GM12878 (cell line): ENCODE measurements at regions not wholly inside any gene's neighbourhood (a gene's known extent, or its start where the extent isn't known, plus 50 kb on each side); places are given as distances from the start of the nearest gene placed in this dataset.

Source experiments
- ATAC-seq: fragments of 200-7000 bp; cut with Tn5 transposase; 3 replicates; pipeline ENCODE4 v1.9.1; 2020; ENCODE audit warnings: mild to moderate bottlenecking, moderate library complexity
- BruUV-seq: library from RNA; stranded (reverse); fragments of 400-500 nt; replicated peaks from 2 replicates; lab custom pipeline; 2021; lab: Mats Ljungman, UMichigan
- CTCF ChIA-PET: fragments of 300-600 bp; sonication (Branson Sonifier 250); formaldehyde crosslinking; extraction: SDS; loops from one replicate; lab custom pipeline; 2021; ENCODE audit warnings: inconsistent platforms; lab: Yijun Ruan, JAX
- POLR2A ChIA-PET: fragments of 350-600 bp; formaldehyde crosslinking; extraction: SDS; loops from one replicate; lab custom pipeline; 2021; ENCODE audit warnings: inconsistent platforms; lab: Charles Lee
- RAD21 ChIA-PET: fragments of 300-600 bp; sonication (Branson Sonifier 250); formaldehyde crosslinking; loops from one replicate; lab custom pipeline; 2023; ENCODE audit warnings: antibody characterized with exemption; ENCODE audit not compliant: unreplicated experiment; lab: Charles Lee
- SMC1A ChIA-PET: fragments of 300-600 bp; sonication (Branson Sonifier 250); formaldehyde crosslinking; loops from one replicate; lab custom pipeline; 2023; ENCODE audit not compliant: unreplicated experiment, uncharacterized antibody; lab: Charles Lee
- DNase-seq: peaks from one replicate; pipeline ENCODE4 v3.0.0-alpha.2; 2011; ENCODE audit warnings: low read depth, low spot score
- FAIRE-seq: peaks from 3 replicates; lab custom pipeline; 2011; peaks lifted over from hg19 to GRCh38; lab: Jason Lieb, UNC
- H2AFZ ChIP-seq: 2 replicates; pipeline ENCODE4 v1.6.0; 2011; ENCODE audit warnings: low read depth, low read length, control low read depth; ENCODE audit not compliant: control insufficient read depth
- H3K27ac ChIP-seq: 2 replicates; pipeline ENCODE4 v1.5.1; 2011; ENCODE audit warnings: control low read depth; ENCODE audit not compliant: control insufficient read depth, insufficient read depth
- H3K27me3 ChIP-seq, 2 experiments: replicated peaks in 1 of 2; 2 replicates each; pipeline versions ENCODE4 v1.6.0 to v1.6.1; 2011; ENCODE audit warnings: low read length in 1 of 2; ENCODE audit not compliant: control insufficient read depth in 2 of 2, insufficient read depth in 2 of 2
- H3K36me3 ChIP-seq, 2 experiments: 2 replicates each; pipeline ENCODE4 v1.5.1; 2011; ENCODE audit warnings: low read length in 1 of 2; ENCODE audit not compliant: control insufficient read depth in 2 of 2, insufficient read depth in 2 of 2
- H3K4me1 ChIP-seq: 2 replicates; pipeline ENCODE4 v1.6.1; 2011; ENCODE audit warnings: mild to moderate bottlenecking, low read length, moderate library complexity, mixed read lengths; ENCODE audit not compliant: control insufficient read depth, insufficient read depth
- H3K4me2 ChIP-seq: 2 replicates; pipeline ENCODE4 v1.6.0; 2011; ENCODE audit warnings: control low read depth; ENCODE audit not compliant: control insufficient read depth, insufficient read depth
- H3K4me3 ChIP-seq: fragments of 200-600 bp; sonication (generic); 2 replicates; pipeline ENCODE4 v1.5.1; 2016
- H3K79me2 ChIP-seq: 2 replicates; pipeline ENCODE4 v1.6.0; 2011; ENCODE audit warnings: low read length; ENCODE audit not compliant: control insufficient read depth, insufficient read depth
- H3K9ac ChIP-seq: 2 replicates; pipeline ENCODE4 v1.8.0; 2011; ENCODE audit warnings: low read length, control low read depth, mixed read lengths; ENCODE audit not compliant: control insufficient read depth, insufficient read depth
- H3K9me3 ChIP-seq: replicated peaks from 3 replicates; pipeline ENCODE4 v1.5.1; 2011; ENCODE audit warnings: mild to moderate bottlenecking, low read length; ENCODE audit not compliant: control insufficient read depth, insufficient read depth
- H4K20me1 ChIP-seq: 2 replicates; pipeline ENCODE4 v1.6.0; 2011; ENCODE audit not compliant: control insufficient read depth, insufficient read depth
- ASH2L ChIP-seq: fragments of 300-600, 200-600 bp; sonication (generic); IDR thresholded peaks from 2 replicates; pipeline ENCODE4 v1.6.1; 2017; ENCODE audit warnings: low read depth, mild to moderate bottlenecking, borderline replicate concordance
- BHLHE40 ChIP-seq, 2 experiments: fragments of 450-650 bp in 1 of 2; IDR thresholded peaks; 2 replicates each; pipeline ENCODE4 v1.6.1; 2011 to 2017; ENCODE audit warnings: low read depth in 2 of 2, borderline replicate concordance in 1 of 2, improper control_type of control experiment in 1 of 2, low read length in 1 of 2, mild to moderate bottlenecking in 1 of 2
- CBFB ChIP-seq: IDR thresholded peaks from 2 replicates; pipeline ENCODE4 v1.6.1; 2016; ENCODE audit warnings: antibody characterized with exemption, low read depth
- CBX3 ChIP-seq: fragments of 200-600 bp; sonication (generic); IDR thresholded peaks from 2 replicates; pipeline ENCODE4 v1.6.1; 2016; ENCODE audit warnings: low read depth, borderline replicate concordance
- HDAC2 ChIP-seq: fragments of 200-600 bp; sonication (generic); IDR thresholded peaks from 2 replicates; pipeline ENCODE4 v1.6.1; 2017
- POLR2AphosphoS2 ChIP-seq: IDR thresholded peaks from 2 replicates; pipeline ENCODE4 v1.6.1; 2011; ENCODE audit warnings: low read depth, mild to moderate bottlenecking, low read length, improper control_type of control experiment, moderate library complexity
- RFX5 ChIP-seq: IDR thresholded peaks from 2 replicates; pipeline ENCODE4 v1.6.1; 2011; ENCODE audit warnings: low read depth, low read length, improper control_type of control experiment
- SMAD1 ChIP-seq: fragments of 450-650 bp; IDR thresholded peaks from 2 replicates; pipeline ENCODE4 v1.6.1; 2018; ENCODE audit warnings: mild to moderate bottlenecking, low read depth; ENCODE audit not compliant: partially characterized antibody
- SRF ChIP-seq, 2 experiments: IDR thresholded peaks; 2 replicates each; pipeline ENCODE4 v1.6.1; 2011; ENCODE audit warnings: low read depth in 2 of 2, low read length in 2 of 2, mild to moderate bottlenecking in 1 of 2, moderate library complexity in 1 of 2
- TBL1XR1 ChIP-seq: IDR thresholded peaks from 2 replicates; pipeline ENCODE4 v1.6.1; 2012; ENCODE audit warnings: low read depth, low read length, improper control_type of control experiment
- ZBED1 ChIP-seq: IDR thresholded peaks from 2 replicates; pipeline ENCODE4 v1.6.1; 2016; ENCODE audit warnings: borderline replicate concordance
- ZNF217 ChIP-seq: fragments of 450-650 bp; IDR thresholded peaks from 2 replicates; pipeline ENCODE4 v1.6.1; 2017; ENCODE audit warnings: antibody characterized with exemption, mild to moderate bottlenecking
- ZNF24 ChIP-seq: fragments of 450-650 bp; IDR thresholded peaks from 2 replicates; pipeline ENCODE4 v1.6.1; 2017; ENCODE audit warnings: antibody characterized with exemption, mild to moderate bottlenecking
- ZNF384 ChIP-seq: IDR thresholded peaks from 2 replicates; pipeline ENCODE4 v1.6.1; 2012; ENCODE audit warnings: low read depth, mild to moderate bottlenecking, low read length, improper control_type of control experiment, borderline replicate concordance
- ZSCAN29 ChIP-seq: fragments of 450-650 bp; IDR thresholded peaks from 2 replicates; pipeline ENCODE4 v1.6.1; 2017; ENCODE audit warnings: mild to moderate bottlenecking, moderate library complexity
- WGBS: methylation state at CpG from one replicate; pipeline ENCODE4 v1.1.6; 2016; ENCODE audit warnings: low lambda C conversion rate; ENCODE audit not compliant: insufficient replicate concordance, insufficient coverage; ENCODE audit errors: missing lambda C conversion rate; 5-methylcytosine and 5-hydroxymethylcytosine counted together
- in situ Hi-C: fragments of 300-500 bp; cut with MboI; formaldehyde crosslinking; loops from 9 replicates; pipeline ENCODE4 v1.14.3; 2018; ENCODE audit warnings: mixed read lengths
- intact Hi-C: fragments of 100-400 bp; cut with micrococcal nuclease; formaldehyde crosslinking; loops from one replicate; pipeline ENCODE4 v1.14.2; 2022; ENCODE audit not compliant: unreplicated experiment
- TF ChIP-seq, protein P1 (sequence below): IDR thresholded peaks from 2 replicates; pipeline ENCODE4 v1.6.1; 2012; ENCODE audit warnings: low read length, inconsistent platforms
- TF ChIP-seq, protein P2 (sequence below): IDR thresholded peaks from 2 replicates; pipeline ENCODE4 v1.6.1; 2011; ENCODE audit warnings: mild to moderate bottlenecking, low read depth, low read length, moderate library complexity; ENCODE audit not compliant: insufficient replicate concordance
- TF ChIP-seq, protein P3 (sequence below): IDR thresholded peaks from 2 replicates; pipeline ENCODE4 v1.6.1; 2012; ENCODE audit warnings: mild to moderate bottlenecking, low read depth, low read length
- TF ChIP-seq, protein P4 (sequence below): fragments of 450-650 bp; IDR thresholded peaks from 2 replicates; pipeline ENCODE4 v1.6.1; 2017; ENCODE audit warnings: mild to moderate bottlenecking, low read depth, inconsistent platforms; ENCODE audit not compliant: poor library complexity, severe bottlenecking

GRCh38 chrX:44072631-44073030 is 99.4 kb upstream of the NDP start:
- ATAC-seq, result no peak
- no peak for FAIRE-seq
- no peak for DNase-seq
- no peaks in the 10 kb centered on the region for H4K20me1 ChIP-seq
- BruUV-seq, result no TSS peak
- H3K79me2 ChIP-seq, result no peaks in the 10 kb centered on the region
- H3K4me1 ChIP-seq, result no peaks in the 10 kb centered on the region
- no peaks in the 10 kb centered on the region for H3K36me3 ChIP-seq
- CTCF ChIA-PET, result no interaction called here
- H3K27me3 ChIP-seq, result no peaks in the 10 kb centered on the region
- RAD21 ChIA-PET, result no interaction called here
- POLR2A ChIA-PET, result no interaction called here
- H3K4me2 ChIP-seq, result no peak overlapping the region
- in situ Hi-C loops, result no loop called here
- H2AFZ ChIP-seq, result no peak overlapping the region
- H3K27ac ChIP-seq, result no peak overlapping the region
- intact Hi-C loops, result no loop called here
- H3K9ac ChIP-seq, result no peak overlapping the region
- SMC1A ChIA-PET, result no interaction called here
- WGBS, result 17% methylated on average over 1 of the region's 1 CpG
- H3K9me3 ChIP-seq, result no peaks in the 10 kb centered on the region
- no peak overlapping the region for H3K4me3 ChIP-seq
- TF ChIP-seq POLR2AphosphoS2 (no peak), ZBED1 (no peak), ASH2L (no peak), ZNF384 (no peak), CBFB (no peak), ZNF217 (no peak), SMAD1 (no peak), ZSCAN29 (no peak), ZNF24 (no peak), TBL1XR1 (no peak), HDAC2 (no peak), RFX5 (no peak), BHLHE40 (IDR thresholded peaks at IDR 0.05; ENCODE audit: borderline replicate concordance in 1 of 2, low read depth in 2 of 2, low read length in 1 of 2) (no peak), CBX3 (no peak), SRF (IDR thresholded peaks at IDR 0.05; ENCODE audit: low read depth in 2 of 2, low read length in 2 of 2) (no peak)
- TF ChIP-seq, protein P1, sequence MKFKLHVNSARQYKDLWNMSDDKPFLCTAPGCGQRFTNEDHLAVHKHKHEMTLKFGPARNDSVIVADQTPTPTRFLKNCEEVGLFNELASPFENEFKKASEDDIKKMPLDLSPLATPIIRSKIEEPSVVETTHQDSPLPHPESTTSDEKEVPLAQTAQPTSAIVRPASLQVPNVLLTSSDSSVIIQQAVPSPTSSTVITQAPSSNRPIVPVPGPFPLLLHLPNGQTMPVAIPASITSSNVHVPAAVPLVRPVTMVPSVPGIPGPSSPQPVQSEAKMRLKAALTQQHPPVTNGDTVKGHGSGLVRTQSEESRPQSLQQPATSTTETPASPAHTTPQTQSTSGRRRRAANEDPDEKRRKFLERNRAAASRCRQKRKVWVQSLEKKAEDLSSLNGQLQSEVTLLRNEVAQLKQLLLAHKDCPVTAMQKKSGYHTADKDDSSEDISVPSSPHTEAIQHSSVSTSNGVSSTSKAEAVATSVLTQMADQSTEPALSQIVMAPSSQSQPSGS, result no peak
- TF ChIP-seq, protein P2, sequence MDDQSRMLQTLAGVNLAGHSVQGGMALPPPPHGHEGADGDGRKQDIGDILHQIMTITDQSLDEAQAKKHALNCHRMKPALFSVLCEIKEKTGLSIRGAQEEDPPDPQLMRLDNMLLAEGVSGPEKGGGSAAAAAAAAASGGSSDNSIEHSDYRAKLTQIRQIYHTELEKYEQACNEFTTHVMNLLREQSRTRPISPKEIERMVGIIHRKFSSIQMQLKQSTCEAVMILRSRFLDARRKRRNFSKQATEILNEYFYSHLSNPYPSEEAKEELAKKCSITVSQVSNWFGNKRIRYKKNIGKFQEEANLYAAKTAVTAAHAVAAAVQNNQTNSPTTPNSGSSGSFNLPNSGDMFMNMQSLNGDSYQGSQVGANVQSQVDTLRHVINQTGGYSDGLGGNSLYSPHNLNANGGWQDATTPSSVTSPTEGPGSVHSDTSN, result no peak
- TF ChIP-seq, protein P3, sequence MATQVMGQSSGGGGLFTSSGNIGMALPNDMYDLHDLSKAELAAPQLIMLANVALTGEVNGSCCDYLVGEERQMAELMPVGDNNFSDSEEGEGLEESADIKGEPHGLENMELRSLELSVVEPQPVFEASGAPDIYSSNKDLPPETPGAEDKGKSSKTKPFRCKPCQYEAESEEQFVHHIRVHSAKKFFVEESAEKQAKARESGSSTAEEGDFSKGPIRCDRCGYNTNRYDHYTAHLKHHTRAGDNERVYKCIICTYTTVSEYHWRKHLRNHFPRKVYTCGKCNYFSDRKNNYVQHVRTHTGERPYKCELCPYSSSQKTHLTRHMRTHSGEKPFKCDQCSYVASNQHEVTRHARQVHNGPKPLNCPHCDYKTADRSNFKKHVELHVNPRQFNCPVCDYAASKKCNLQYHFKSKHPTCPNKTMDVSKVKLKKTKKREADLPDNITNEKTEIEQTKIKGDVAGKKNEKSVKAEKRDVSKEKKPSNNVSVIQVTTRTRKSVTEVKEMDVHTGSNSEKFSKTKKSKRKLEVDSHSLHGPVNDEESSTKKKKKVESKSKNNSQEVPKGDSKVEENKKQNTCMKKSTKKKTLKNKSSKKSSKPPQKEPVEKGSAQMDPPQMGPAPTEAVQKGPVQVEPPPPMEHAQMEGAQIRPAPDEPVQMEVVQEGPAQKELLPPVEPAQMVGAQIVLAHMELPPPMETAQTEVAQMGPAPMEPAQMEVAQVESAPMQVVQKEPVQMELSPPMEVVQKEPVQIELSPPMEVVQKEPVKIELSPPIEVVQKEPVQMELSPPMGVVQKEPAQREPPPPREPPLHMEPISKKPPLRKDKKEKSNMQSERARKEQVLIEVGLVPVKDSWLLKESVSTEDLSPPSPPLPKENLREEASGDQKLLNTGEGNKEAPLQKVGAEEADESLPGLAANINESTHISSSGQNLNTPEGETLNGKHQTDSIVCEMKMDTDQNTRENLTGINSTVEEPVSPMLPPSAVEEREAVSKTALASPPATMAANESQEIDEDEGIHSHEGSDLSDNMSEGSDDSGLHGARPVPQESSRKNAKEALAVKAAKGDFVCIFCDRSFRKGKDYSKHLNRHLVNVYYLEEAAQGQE, result no peak
- TF ChIP-seq, protein P4, sequence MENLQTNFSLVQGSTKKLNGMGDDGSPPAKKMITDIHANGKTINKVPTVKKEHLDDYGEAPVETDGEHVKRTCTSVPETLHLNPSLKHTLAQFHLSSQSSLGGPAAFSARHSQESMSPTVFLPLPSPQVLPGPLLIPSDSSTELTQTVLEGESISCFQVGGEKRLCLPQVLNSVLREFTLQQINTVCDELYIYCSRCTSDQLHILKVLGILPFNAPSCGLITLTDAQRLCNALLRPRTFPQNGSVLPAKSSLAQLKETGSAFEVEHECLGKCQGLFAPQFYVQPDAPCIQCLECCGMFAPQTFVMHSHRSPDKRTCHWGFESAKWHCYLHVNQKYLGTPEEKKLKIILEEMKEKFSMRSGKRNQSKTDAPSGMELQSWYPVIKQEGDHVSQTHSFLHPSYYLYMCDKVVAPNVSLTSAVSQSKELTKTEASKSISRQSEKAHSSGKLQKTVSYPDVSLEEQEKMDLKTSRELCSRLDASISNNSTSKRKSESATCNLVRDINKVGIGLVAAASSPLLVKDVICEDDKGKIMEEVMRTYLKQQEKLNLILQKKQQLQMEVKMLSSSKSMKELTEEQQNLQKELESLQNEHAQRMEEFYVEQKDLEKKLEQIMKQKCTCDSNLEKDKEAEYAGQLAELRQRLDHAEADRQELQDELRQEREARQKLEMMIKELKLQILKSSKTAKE, result no peak
